SK-MEL-5 (cell line): ENCODE measurements at regions not wholly inside any gene's neighbourhood (a gene's known extent, or its start where the extent isn't known, plus 50 kb on each side); places are given as distances from the start of the nearest gene placed in this dataset.

Source experiments
- small RNA-seq, 2 experiments: library from RNA; depleted of rRNA; stranded (forward); fragments of <200 nt; gene quantifications; one replicate each; pipeline ENCODE3, GENCODE V24; 2014

Small RNA genes lying in the stretch of these regions (small RNA-seq; reads per million reads assigned to genes)
- gene AC034229.5 (0 reads per million in 2 experiments), gene AC034229.6 (0 reads per million in 2 experiments), gene AC091905.3 (0 reads per million in 2 experiments), gene AC091905.4 (0 reads per million in 2 experiments), gene RNA5SP177 (0.08 to 0.43 reads per million in 2 experiments)
